CD14-positive monocyte (primary cell): ENCODE measurements at regions not wholly inside any gene's neighbourhood (a gene's known extent, or its start where the extent isn't known, plus 50 kb on each side); places are given as distances from the start of the nearest gene placed in this dataset.

Experiments used
- DNase-seq, 3 donors: peaks; one replicate each; pipeline ENCODE4 v3.0.0-alpha.2; 2011 to 2022
- H2AFZ ChIP-seq: 2 replicates; pipeline ENCODE4 v1.6.0; 2012; ENCODE audit warnings: mild to moderate bottlenecking, low read depth, low read length, inconsistent platforms; ENCODE audit not compliant: insufficient read depth, poor library complexity, severe bottlenecking
- H3K27ac ChIP-seq, 2 donors: 1 replicate in 1 of 2; 2 replicates in 1 of 2; pipeline ENCODE4 v1.5.1; 2012 to 2013; ENCODE audit warnings: low read length in 2 of 2, control low read depth in 1 of 2, inconsistent platforms in 1 of 2, low read depth in 1 of 2, mild to moderate bottlenecking in 1 of 2
- H3K27me3 ChIP-seq, 2 donors: one replicate each; pipeline versions ENCODE4 v1.6.0 to v1.6.1; 2011 to 2013; ENCODE audit warnings: low read length in 2 of 2; ENCODE audit not compliant: control insufficient read depth in 2 of 2, insufficient read depth in 2 of 2
- H3K36me3 ChIP-seq, 2 donors: replicated peaks in 1 of 2; 1 replicate in 1 of 2; 2 replicates in 1 of 2; pipeline versions ENCODE4 v1.5.1 to v1.6.1; 2012 to 2013; ENCODE audit warnings: low read length in 2 of 2, control low read depth in 1 of 2, inconsistent platforms in 1 of 2, mild to moderate bottlenecking in 1 of 2; ENCODE audit not compliant: insufficient read depth in 2 of 2, control insufficient read depth in 1 of 2
- H3K4me1 ChIP-seq, 2 donors: 1 replicate in 1 of 2; 2 replicates in 1 of 2; pipeline versions ENCODE4 v1.5.1 to v1.6.1; 2012 to 2013; ENCODE audit warnings: low read length in 2 of 2, control low read depth in 1 of 2, inconsistent platforms in 1 of 2, mild to moderate bottlenecking in 1 of 2, moderate library complexity in 1 of 2; ENCODE audit not compliant: insufficient read depth in 2 of 2, control insufficient read depth in 1 of 2
- H3K4me2 ChIP-seq: replicated peaks from 2 replicates; pipeline ENCODE3; 2012; ENCODE audit warnings: low read length, moderate library complexity, mild to moderate bottlenecking; ENCODE audit not compliant: poor library complexity, severe bottlenecking; ENCODE audit errors: extremely low read depth
- H3K4me3 ChIP-seq, 3 experiments: fragments of 200-600 bp in 1 of 3; sonication (generic) in 1 of 3; replicated peaks in 1 of 3; 1 replicate in 2 of 3; 2 replicates in 1 of 3; pipeline ENCODE4 v1.5.1; 2011 to 2013; ENCODE audit warnings: low read length in 3 of 3, mild to moderate bottlenecking in 3 of 3, control low read depth in 2 of 3, low read depth in 2 of 3, inconsistent platforms in 1 of 3, moderate library complexity in 1 of 3
- H3K79me2 ChIP-seq: 2 replicates; pipeline ENCODE4 v1.6.0; 2012; ENCODE audit warnings: mild to moderate bottlenecking, control low read depth, inconsistent platforms, low read length, moderate library complexity; ENCODE audit not compliant: insufficient read depth
- H3K9ac ChIP-seq: 2 replicates; pipeline ENCODE4 v1.6.0; 2017; ENCODE audit warnings: low read length, mild to moderate bottlenecking; ENCODE audit not compliant: insufficient read depth, poor library complexity, severe bottlenecking
- H3K9me3 ChIP-seq, 2 donors: replicated peaks in 1 of 2; 1 replicate in 1 of 2; 2 replicates in 1 of 2; pipeline versions ENCODE4 v1.5.1 to v1.6.1; 2012 to 2013; ENCODE audit warnings: low read length in 2 of 2, control low read depth in 1 of 2; ENCODE audit not compliant: control insufficient read depth in 1 of 2, insufficient read depth in 1 of 2
- H4K20me1 ChIP-seq: 2 replicates; pipeline ENCODE4 v1.6.0; 2012; ENCODE audit warnings: mild to moderate bottlenecking, low read length, control low read depth, moderate library complexity; ENCODE audit not compliant: insufficient read depth
- H3K27ac Mint-ChIP-seq, 7 donors: one replicate each; pipeline ENCODE4 v1.8.0; 2020; ENCODE audit warnings: mild to moderate bottlenecking in 7 of 7, mixed read lengths in 7 of 7, moderate library complexity in 6 of 7, inconsistent platforms in 2 of 7
- H3K27me3 Mint-ChIP-seq, 3 donors: one replicate each; pipeline ENCODE4 v1.8.0; 2021 to 2022; ENCODE audit warnings: low read depth in 3 of 3, mild to moderate bottlenecking in 3 of 3, mixed read lengths in 3 of 3, moderate library complexity in 3 of 3, inconsistent platforms in 1 of 3
- H3K36me3 Mint-ChIP-seq, 2 donors: one replicate each; pipeline ENCODE4 v1.8.0; 2020; ENCODE audit warnings: mixed read lengths in 2 of 2, inconsistent platforms in 1 of 2, mild to moderate bottlenecking in 1 of 2
- H3K4me1 Mint-ChIP-seq: one replicate; pipeline ENCODE4 v1.8.0; 2020; ENCODE audit warnings: mild to moderate bottlenecking, mixed read lengths
- H3K4me3 Mint-ChIP-seq, 2 donors: one replicate each; pipeline ENCODE4 v1.8.0; 2020; ENCODE audit warnings: mild to moderate bottlenecking in 2 of 2, mixed read lengths in 2 of 2, moderate library complexity in 1 of 2
- H3K9me3 Mint-ChIP-seq, 7 donors: one replicate each; pipeline ENCODE4 v1.8.0; 2020 to 2022; ENCODE audit warnings: mixed read lengths in 7 of 7, mild to moderate bottlenecking in 6 of 7, moderate library complexity in 6 of 7, inconsistent platforms in 2 of 7
- CTCF ChIP-seq: fragments of 200-600 bp; IDR thresholded peaks from one replicate; pipeline ENCODE4 v1.8.0; 2022; ENCODE audit warnings: antibody characterized with exemption, mild to moderate bottlenecking
- WGBS: methylation state at CpG from one replicate; pipeline ENCODE4 v1.1.5; 2013; ENCODE audit warnings: missing lambda C conversion rate; ENCODE audit not compliant: insufficient coverage; 5-methylcytosine and 5-hydroxymethylcytosine counted together
- intact Hi-C, 2 donors: fragments of 100-400 bp; cut with micrococcal nuclease; formaldehyde crosslinking; loops; one replicate each; pipeline versions ENCODE4 v1.15.0 to v1.15.1; 2023

- H3K4me1 ChIP-seq: no peaks in the 10 kb centered on the region
- H4K20me1 ChIP-seq: no peaks in the 10 kb centered on the region
- Mint-ChIP-seq H3K4me3 (no peak overlapping the region), H3K9me3 (no peaks in the 10 kb centered on the region), H3K4me1 (no peaks in the 10 kb centered on the region), H3K27ac (no peak overlapping the region), H3K27me3 (peaks cover 1 to 12% (median 8%) of the 10 kb centered on the region in 3 donors), H3K36me3 (no peaks in the 10 kb centered on the region)
- H3K9me3 ChIP-seq: no peaks in the 10 kb centered on the region
- no peaks in the 10 kb centered on the region for H3K36me3 ChIP-seq
- H3K9ac ChIP-seq: no peak overlapping the region
- H3K27ac ChIP-seq: no peak overlapping the region
- intact Hi-C loops: no loop called here
- TF ChIP-seq CTCF: no peak
- H3K4me2 ChIP-seq: no peak overlapping the region
- H3K27me3 ChIP-seq: no peaks in the 10 kb centered on the region
- no peak for DNase-seq
- H2AFZ ChIP-seq: no peak overlapping the region
- no CpG with 5 or more reads among the region's 2 CpGs for WGBS
- H3K4me3 ChIP-seq: no peak overlapping the region
- H3K79me2 ChIP-seq: no peaks in the 10 kb centered on the region
These were observed 426.5 kb upstream of the NFE2L3 start for GRCh38 chr7:25725451-25725850.

GRCh38 chr7:25726170-25726780, 425.7 kb upstream of the NFE2L3 start:
- no peaks in the 10 kb centered on the region for H3K4me1 ChIP-seq
- no peak overlapping the region for H2AFZ ChIP-seq
- no peaks in the 10 kb centered on the region for H3K79me2 ChIP-seq
- H3K27me3 ChIP-seq: no peaks in the 10 kb centered on the region
- H3K4me3 Mint-ChIP-seq: no peak overlapping the region
- 78% methylated on average over 6 of the region's 8 CpGs for WGBS
- H3K27ac ChIP-seq: no peak overlapping the region
- peaks cover 1 to 7% (median 6%) of the 10 kb centered on the region in 3 donors for H3K27me3 Mint-ChIP-seq
- H3K4me1 Mint-ChIP-seq: no peaks in the 10 kb centered on the region
- no peaks in the 10 kb centered on the region for H3K9me3 ChIP-seq
- intact Hi-C loops: no loop called here
- no peak overlapping the region for H3K4me3 ChIP-seq
- no peak overlapping the region for H3K9ac ChIP-seq
- no peak overlapping the region for H3K27ac Mint-ChIP-seq
- no peak for DNase-seq
- H4K20me1 ChIP-seq: no peaks in the 10 kb centered on the region
- H3K9me3 Mint-ChIP-seq: no peaks in the 10 kb centered on the region
- TF ChIP-seq CTCF: no peak
- H3K36me3 ChIP-seq: no peaks in the 10 kb centered on the region
- no peak overlapping the region for H3K4me2 ChIP-seq
- no peaks in the 10 kb centered on the region for H3K36me3 Mint-ChIP-seq
